Fibroblast of peridontal ligament (primary cell): ENCODE measurements at regions not wholly inside any gene's neighbourhood (a gene's known extent, or its start where the extent isn't known, plus 50 kb on each side); places are given as distances from the start of the nearest gene placed in this dataset.
"Not testable (repeated sequence)": the region's sequence is repeated elsewhere in the genome, so short reads cannot be mapped to it uniquely, and the experiment has no call there.

Experiments
- DNase-seq: peaks from one replicate; pipeline ENCODE4 v3.0.0-alpha.2; 2010; ENCODE audit errors: extremely low read depth

DNA sequence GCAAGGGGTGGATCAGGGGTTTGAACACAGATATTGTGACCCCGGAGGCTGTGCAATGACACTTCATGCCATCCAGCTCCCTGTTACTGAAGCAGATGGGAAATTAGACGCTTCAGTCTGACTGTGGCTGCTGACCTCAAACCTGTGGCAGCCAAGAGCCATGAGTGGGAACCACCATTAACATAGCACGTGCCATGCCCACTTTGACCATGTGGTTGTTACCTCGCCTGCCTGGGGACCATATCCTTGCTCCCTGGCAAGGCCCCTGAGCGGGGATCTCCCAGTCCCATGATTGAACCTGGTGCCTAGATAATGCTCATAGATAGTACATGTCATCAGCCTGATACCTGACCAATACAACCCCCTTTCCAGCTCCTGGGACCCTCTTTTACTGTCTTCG, 68.9 kb downstream of the CYP26B1 start:
- no peak for DNase-seq

DNA sequence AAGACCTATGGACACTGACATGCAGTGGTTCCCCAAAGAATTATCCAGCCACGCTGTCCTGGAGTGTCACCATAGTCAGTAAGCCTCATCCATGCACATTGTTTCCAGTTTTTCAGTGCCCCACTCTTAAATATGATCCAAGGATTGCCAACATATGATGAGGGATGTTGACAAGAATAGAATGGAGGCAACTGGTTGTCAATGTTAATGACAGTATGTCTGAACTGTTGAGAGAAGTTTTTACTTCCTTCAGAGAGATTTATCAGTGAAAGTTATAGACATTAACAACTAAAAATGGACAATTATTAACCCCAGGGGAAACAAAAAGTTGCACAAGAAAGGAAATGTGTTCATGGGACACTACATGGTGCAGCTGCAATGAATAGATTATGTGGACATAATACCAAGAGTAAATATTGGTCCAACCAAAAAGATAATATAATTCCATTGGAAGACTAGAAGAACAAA, 69.9 kb downstream of the CYP26B1 start:
- no peak for DNase-seq

DNA sequence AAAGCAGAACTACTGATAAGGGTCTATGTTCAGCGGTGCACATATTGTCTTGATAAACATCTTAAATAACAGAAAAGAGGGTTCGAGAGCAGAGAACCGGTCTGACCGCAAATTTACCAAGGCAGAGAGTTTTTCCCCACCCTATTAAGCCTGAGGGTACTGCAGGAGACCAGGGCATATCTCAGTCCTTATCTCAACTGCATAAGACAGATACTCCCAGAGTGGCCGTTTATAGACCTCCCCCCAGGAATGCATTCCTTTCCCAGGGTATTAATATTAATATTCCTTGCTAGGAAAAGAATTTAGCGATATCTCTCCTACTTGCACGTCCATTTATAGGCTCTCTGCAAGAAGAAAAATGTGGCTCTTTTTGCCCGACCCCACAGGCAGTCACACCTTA, 74.3 kb downstream of the CYP26B1 start:
- DNase-seq = not testable (repeated sequence)

DNA sequence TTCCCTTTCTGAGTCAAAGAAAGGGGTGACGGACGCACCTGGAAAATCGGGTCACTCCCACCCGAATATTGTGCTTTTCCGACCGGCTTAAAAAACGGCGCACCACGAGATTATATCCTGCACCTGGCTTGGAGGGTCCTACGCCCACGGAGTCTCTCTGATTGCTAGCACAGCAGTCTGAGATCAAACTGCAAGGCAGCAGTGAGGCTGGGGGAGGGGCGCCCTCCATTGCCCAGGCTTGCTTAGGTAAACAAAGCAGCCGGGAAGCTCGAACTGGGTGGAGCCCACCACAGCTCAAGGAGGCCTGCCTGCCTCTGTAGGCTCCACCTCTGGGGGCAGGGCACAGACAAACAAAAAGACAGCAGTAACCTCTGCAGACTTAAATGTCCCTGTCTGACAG, 83.5 kb downstream of the CYP26B1 start:
- not testable (repeated sequence) for DNase-seq

DNA sequence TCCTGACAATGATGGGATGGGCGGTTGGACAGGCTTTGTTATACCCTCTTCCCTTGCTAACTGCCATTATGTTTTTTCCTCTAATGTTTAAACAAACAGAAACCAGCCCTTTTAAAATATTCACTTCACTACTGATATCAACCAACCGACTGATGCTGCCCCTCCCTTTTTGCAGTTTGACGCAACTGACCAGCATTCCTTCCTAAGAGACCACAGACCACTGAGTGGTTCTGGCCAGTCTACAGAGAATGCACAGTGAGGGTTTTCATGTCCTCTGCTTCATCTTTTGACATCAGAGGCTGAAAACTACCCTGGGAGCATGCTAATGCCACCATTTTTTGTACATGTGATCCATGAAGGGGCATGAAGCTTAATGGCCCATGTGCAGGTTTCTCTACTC, 85.3 kb downstream of the CYP26B1 start:
- no peak for DNase-seq

DNA sequence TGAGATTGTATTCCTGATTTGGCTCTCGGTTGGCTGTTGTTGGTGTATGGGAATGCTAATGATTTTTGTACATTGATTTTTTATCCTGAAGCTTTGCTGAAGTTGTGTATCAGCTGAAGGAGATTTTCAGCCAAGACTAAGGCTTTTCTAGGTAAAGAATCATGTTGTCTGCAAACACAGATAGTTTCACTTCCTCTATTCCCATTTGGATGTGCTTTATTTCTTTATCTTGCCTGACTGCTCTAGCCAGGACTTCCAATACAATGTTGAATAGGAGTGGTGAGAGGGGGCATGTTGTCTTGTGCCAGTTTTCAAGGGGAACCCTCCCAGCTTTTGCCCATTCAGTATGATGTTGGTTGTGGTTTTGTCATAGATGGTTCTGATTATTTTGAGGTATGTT, 90.4 kb downstream of the CYP26B1 start:
- no peak for DNase-seq

DNA sequence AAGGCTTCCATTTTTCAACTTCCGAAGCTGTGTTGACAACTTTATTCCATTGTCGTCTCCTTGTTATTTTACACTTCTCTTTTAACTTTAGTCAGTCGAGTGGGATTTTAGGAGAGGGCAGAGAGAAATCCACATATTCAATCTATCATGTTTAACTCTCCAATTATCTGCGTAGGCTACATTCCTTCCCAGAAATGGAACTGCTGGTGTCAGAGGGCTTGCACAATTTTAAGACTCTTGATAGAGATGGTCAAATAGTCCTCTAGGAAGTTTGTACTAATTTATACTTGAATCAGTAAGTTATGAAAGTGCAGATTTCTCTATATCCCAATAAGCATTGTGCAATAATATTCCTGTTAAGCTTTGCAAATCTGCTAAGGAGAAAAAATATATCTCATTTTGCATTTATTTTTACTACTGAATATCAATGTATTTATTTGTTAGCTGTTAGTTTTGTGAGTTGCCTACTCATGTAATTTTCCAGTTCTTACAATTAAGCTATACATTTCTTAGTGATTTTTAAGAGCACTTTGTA, 95.6 kb downstream of the CYP26B1 start:
- no peak for DNase-seq

DNA sequence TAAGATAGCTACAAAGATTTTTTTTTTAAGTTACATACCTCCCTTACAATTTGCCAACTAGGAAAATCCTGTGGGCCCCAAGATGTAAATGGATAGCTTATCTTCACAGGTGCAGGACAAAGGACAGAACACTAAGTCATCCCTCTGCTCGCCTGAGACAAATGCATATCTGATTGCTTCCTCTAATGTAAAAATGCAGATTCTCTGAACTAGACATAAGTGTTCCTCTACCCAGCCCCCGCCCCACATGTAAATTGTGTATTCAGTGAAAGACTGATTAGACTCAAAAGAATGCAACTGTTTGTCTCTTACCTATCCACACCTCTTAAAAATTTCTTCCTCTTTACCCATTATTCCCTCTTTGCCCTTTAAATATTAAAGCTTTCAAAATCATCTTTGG, 96.5 kb downstream of the CYP26B1 start:
- no peak for DNase-seq

DNA sequence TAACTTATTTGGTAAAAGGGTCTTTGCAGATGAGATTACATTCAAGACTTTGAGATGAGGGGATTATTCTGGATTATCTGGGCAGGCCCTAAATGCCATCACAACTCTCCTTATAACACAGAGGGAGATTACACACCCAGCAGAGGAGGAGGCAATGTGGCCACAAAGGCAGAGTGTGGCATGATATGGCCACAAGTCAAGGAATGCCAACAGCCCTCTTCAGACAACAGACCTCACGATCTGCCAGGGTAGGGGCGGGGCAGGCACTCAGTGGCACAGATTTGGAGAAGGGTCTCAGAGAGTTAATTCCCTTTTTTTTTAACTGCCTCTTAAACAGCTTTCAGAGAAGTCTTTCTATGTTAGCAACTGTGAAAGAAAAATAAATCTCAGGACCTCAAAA, 96.9 kb downstream of the CYP26B1 start:
- DNase-seq = no peak

DNA sequence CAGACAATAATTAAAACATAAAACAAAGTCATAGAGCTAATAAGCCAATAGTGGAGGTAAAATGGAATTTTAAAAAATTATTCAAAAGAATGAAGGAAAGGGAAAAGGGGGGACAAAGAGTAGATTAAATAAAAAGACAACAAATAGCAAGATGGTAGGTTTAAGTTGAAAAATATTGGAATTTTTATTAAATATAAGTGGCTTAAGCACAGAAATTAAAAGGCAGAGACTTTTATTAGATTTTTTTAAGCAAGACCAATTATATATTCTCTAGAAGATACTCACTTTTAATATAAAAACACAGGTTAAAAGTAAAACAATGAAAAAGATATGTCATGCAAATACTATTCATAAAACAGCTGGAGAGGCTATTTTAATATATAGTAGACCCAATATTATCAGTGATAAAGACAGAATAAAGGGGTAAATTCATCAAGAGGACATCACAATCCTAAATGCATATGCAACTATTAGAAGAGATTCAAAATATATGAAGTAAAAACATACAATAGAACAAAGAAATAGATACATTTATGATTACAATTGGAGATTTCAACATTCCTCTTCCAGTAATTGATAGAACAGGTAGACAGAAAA, 98.7 kb downstream of the CYP26B1 start:
- no peak for DNase-seq

DNA sequence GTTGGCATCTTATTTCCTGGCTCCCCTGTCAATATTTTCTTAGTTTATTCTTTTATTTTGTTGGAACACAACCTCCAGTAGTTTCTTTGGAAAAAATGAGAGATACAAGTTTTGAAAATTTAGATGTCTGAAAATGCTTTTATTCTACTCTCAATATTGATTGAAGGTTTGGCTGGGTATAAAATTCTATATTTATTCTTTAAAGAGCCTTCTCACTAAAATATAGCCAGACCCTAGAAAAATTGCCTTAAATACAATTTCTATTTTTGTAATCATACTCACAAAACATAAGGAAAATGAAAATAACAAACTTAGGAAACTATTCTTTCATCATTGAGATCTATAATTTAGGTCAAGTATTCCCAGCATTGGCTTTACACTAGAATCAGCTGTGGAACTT, 103.7 kb downstream of the CYP26B1 start:
- no peak for DNase-seq

DNA sequence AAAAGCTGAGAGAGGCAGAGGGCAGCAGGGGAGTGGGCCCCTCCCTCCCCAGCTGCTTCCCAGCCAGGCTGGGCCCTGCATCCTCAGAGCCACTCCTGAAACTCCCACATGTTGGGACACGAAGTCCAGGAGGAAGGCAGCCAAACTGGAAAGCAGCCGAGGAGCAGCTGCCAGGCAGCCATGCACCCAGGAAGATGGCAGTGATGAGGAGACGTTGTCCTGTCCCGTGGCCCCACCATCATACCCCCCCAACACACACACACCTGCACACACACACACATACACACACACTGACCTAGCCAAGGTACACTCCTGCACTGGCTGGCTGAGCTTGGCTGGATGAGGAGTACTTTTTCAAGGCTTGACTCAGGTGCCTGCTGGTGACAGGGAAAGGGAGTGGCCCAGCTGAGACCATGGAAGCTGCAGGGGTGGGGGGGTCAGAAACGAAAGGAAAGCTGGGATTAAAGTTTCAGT, 106.0 kb downstream of the CYP26B1 start:
- no peak for DNase-seq

DNA sequence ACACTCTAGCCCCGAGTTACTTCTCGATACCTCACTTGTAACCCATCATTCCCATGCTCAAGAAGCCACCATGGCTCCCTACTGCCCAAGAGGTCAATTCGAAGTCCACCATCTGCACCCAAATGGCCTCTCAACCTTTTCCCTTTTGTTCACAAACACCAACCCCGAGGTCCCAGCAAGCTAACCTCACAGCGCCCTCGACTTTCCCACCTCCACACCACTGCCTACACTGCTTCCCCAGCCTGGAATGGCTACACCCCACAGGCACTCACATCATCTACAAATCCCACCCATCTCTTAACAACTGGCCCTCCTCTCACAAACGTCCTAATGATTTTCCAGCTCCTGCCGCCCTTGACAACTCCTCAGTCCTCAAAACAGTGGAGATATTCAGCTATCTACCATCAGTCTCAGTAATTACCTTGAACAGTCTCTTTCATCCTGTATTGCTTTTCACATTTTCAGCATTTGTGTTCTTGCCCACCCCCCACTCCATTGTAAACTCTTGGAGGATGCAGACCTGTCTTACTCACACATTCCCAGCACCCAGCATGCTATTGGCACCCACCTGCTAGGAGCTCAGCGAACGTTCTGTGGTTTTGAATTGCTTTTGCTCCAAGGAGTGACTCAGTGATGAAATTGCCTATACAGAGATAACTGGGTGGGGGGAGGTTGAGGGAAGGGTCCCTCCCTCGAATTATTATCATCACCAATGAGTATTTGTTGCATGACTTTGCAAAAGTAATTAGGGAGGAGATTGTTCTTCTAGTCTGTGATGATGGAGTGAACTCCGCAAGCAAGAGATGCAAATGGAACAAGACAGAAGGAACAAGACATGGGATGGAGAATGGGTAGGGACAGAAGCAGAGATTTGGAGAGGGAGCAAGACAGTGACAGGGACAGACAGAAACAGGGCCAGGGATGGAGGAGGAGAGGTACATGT, 106.8 kb downstream of the CYP26B1 start:
- no peak for DNase-seq

DNA sequence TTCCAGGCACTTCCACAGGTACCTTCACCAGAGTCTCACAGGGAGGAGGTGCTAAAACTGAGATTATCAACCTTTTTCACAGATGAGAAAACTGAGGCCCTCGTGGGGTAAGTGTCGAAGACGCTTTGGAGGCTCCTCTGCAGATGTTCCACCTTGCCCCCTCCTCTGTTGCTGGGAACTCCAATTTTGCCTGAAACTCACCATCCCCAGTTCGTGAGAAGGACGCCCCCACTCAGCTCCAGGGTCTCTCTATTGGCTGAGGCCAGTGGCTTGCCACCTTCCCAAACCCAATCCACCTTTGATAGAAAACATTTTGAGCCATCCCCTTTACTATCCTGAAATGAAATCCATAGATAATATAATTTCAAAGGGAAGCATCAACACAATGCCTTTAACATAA, 109.1 kb downstream of the CYP26B1 start:
- no peak for DNase-seq

DNA sequence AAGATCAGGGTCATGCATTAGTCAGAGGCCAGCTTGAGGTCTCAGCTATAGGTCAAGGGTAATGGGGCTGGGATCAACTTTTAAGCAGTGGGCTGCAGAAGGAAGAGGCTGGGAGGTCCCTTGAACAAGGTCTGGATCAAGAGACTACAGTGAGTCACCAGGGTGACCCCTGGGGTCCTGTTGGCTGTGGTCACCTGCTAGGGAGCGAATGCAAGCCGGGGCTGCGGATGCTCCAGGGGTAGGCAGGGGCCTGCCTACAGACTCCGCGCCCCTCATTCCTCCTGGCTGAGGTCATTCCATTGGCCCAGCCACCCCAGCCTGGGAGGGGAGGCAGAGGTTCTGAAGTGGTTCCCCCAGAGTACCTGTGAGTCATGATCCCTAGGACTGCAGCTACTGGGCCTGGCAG, 110.4 kb downstream of the CYP26B1 start:
- DNase-seq = no peak

DNA sequence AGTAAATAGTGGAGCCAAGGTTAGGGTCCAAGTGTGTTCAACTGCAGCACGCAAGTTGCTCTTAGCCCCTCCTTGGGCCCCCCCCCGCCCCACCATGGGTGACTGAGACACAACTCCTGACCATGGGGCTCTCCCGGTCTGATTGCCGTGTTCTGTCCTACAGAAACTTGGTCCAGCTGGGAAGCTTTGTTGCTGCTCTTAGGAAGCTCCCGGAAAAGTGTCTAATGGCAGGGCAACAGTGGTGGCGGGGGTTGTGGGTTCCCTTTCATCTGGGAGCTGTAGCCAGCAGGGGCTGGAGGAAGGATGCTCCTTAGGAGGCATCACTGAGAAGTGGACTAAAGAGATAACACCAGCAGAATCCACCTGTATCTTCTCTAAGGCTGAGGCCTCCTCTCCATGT, 111.1 kb downstream of the CYP26B1 start:
- no peak for DNase-seq

DNA sequence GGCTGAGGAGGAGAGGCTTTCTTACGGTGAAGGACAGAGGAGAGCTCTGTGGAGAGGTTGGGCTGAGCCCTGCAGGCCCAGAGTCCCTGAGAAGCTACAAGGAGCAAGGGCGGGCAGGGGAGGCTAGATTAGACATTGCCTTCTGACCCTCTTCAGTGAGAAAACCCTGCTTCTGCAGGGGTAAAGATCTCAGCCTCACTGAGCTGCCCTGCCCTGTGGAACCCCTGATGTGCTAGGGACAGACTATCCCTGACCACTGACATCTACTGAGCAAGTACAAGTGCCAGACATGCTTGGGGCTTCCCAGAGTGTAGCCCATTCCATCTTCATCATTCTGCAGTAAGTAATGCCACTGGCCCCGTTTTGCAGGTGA, 111.5 kb downstream of the CYP26B1 start:
- no peak for DNase-seq

DNA sequence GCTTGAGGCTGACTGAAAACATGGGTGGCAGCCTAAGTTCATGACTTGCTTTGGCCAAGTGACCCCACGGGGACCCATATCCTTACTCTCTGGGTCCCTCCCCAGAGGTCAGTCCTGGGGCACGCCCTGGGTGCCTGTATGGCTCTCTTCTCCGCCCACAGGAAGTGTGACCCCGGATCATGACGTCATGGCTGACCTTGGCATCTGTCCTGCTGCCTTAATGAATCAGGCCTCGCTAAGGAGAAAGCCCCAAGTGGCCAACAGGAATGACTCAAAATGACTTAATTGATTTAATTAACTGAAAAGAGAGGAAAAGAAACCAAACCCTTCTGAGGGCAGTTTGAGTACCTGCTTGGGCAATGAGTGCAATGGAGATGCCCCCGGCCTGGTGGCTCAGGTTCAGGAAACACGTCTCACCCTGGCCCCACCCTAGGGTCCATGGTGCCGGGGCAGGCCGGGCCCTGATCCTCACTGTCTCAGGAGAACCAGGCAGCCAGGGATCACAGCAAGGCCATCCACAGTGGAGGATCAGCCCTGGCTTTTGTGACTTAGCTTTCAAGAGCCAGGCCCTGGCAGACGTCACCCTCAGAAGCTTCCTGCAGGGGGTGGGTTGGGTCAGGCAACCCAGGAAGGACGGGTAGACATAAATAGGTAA, 112.0 kb downstream of the CYP26B1 start:
- no peak for DNase-seq

DNA sequence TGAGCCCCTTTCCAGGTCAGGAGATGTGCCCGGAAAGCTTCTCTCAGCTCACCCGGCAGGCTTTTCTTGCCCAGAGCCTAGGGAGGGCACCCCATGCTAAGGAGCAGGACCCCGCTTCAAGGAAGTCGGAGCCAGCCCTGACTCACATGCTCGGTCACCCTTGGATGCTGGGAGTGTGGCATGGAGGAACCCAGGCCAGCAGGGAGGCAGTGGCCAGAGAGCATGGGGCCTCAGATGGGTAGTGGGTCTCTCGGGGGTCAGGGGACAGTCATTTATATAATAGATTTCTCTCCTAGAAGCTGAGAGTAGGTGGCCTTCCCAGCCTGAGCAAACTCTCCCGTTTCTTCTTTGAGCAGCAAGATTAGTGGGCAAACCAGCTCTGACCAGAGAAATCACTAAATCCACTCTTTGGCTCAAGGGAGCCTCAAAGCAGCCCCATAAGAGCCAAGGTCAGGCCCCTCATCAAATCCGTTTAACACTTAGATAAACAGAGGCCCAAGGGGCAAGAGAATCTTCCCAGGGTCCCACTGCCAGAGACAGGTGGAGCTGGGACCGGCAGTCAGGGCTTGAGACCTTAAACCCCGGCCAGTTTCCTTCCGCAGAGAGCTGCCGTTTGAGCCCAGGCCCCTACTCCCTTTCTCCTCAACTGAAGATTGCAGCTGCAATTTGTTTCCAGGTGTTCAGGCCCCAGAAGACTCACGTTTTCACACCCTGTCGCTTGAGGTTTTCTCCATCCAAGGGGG, 113.1 kb downstream of the CYP26B1 start:
- DNase-seq = no peak

DNA sequence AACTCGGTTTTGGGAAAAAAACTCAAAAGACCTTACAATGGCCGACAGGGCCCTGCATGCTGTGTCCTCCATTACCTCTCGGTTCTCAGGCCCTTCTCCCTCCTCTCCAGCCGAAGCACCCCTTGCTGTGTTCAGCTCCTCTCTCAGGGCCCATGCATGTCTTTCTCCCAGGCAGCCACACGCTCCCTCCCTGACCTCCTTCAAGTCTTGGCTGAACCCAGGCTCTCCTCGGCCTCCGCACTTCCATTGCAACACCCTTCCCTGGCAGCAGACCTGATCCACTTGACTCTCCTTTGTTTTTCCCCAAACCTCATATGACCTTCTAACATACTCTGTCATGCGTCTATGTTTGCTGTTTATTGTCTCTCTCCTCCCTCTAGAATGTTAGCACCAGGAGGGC, 114.0 kb downstream of the CYP26B1 start:
- DNase-seq = no peak

DNA sequence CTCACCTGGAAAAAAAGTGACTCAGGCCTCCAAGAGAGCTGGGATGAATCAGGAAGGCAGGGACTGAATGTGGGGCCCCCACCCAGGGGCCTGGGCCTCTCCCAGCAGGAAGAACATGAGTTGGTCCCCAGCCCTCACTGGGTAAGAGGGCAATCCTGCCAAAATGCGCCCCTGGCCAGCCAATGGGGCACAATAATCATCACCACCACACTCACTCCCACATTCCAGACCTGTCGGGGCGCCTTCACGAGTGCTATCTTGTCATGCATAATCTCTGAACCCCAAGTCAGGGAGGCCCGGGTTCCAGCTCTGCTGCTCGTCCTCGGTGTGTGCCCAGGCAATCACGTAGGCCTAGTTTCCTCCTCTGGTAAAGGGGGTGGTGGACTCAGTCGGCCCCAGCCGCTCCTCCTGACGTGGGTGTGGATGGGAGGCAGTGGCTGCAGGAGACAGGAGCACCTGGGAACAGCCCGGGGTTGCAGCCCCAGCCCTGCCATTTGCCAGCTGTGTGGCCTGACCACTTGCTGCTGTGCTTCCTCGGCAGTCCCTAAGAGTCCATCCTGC, 115.1 kb downstream of the CYP26B1 start:
- DNase-seq = no peak
